Glomerular endothelial cell (primary cell): ENCODE measurements at regions not wholly inside any gene's neighbourhood (a gene's known extent, or its start where the extent isn't known, plus 50 kb on each side); places are given as distances from the start of the nearest gene placed in this dataset.

ENCODE experiments used
- DNase-seq: peaks from one replicate; pipeline ENCODE4 v3.0.0-alpha.2; 2011; ENCODE audit warnings: low read depth, low spot score; ENCODE audit errors: extremely low read depth

- DNase-seq: no peak
These were observed 420.3 kb upstream of the POU3F3 start for GRCh38 chr2:104433657-104434056.

GRCh38 chr2:104434318-104434792, 419.6 kb upstream of the POU3F3 start:
- DNase-seq: no peak

GRCh38 chr2:104434966-104435365, 418.9 kb upstream of the POU3F3 start:
- no peak for DNase-seq

GRCh38 chr2:104438481-104438880, 415.4 kb upstream of the POU3F3 start:
- no peak for DNase-seq

GRCh38 chr2:104443145-104443544, 410.8 kb upstream of the POU3F3 start:
- DNase-seq: no peak

GRCh38 chr2:104444392-104444791, 409.5 kb upstream of the POU3F3 start:
- DNase-seq: no peak

GRCh38 chr2:104444889-104445288, 409.0 kb upstream of the POU3F3 start:
- no peak for DNase-seq

GRCh38 chr2:104447831-104448434, 406.0 kb upstream of the POU3F3 start:
- DNase-seq: no peak

GRCh38 chr2:104448661-104449440, 405.1 kb upstream of the POU3F3 start:
- DNase-seq: no peak

GRCh38 chr2:104452558-104452957, 401.4 kb upstream of the POU3F3 start:
- no peak for DNase-seq

GRCh38 chr2:104462731-104463130, 391.2 kb upstream of the POU3F3 start:
- DNase-seq: no peak

- DNase-seq: no peak
These were observed 387.9 kb upstream of the POU3F3 start for GRCh38 chr2:104465981-104466380.

GRCh38 chr2:104468846-104469245, 385.1 kb upstream of the POU3F3 start:
- DNase-seq: no peak

- DNase-seq: no peak
These were observed 381.8 kb upstream of the POU3F3 start for GRCh38 chr2:104472076-104472475.

- no peak for DNase-seq
These were observed 380.4 kb upstream of the POU3F3 start for GRCh38 chr2:104473546-104473945.

GRCh38 chr2:104474716-104475115, 379.2 kb upstream of the POU3F3 start:
- DNase-seq: no peak

- no peak for DNase-seq
These were observed 377.8 kb upstream of the POU3F3 start for GRCh38 chr2:104476075-104476474.

GRCh38 chr2:104476563-104476988, 377.3 kb upstream of the POU3F3 start:
- no peak for DNase-seq

GRCh38 chr2:104481341-104481740, 372.6 kb upstream of the POU3F3 start:
- DNase-seq: no peak

GRCh38 chr2:104487366-104487765, 366.5 kb upstream of the POU3F3 start:
- DNase-seq: no peak

- no peak for DNase-seq
These were observed 360.2 kb upstream of the POU3F3 start for GRCh38 chr2:104493698-104494097.

GRCh38 chr2:104501342-104501741, 352.6 kb upstream of the POU3F3 start:
- no peak for DNase-seq
